HG03342 (cell line): ENCODE measurements at regions not wholly inside any gene's neighbourhood (a gene's known extent, or its start where the extent isn't known, plus 50 kb on each side); places are given as distances from the start of the nearest gene placed in this dataset.
"Not testable (repeated sequence)": the region's sequence is repeated elsewhere in the genome, so short reads cannot be mapped to it uniquely, and the experiment has no call there.

Experiments used
- ATAC-seq: cut with Tn5 transposase; IDR thresholded peaks from one replicate; pipeline ENCODE4 v1.9.1; 2021; ENCODE audit warnings: mild to moderate bottlenecking, moderate library complexity; ENCODE audit not compliant: unreplicated experiment

DNA sequence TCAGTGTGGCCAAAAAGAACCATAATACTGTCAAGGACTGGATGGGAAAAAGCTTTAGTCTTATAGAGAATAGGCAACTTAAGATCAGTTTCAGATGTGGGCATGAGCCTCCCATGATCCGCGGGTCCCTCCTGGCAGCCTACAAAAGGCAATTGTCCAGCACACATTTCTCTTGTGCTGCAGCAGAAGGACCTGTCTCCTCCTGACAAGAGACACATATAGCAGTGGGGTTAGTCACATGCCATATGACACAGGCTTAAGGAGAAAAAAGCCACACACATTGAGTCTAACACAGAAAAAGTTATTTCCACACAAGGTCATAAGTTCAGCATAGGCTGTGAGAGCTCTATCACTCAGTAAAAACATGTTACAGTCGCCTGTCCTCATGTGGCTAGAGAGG lies 1378.7 kb upstream of the PRR20A start:
- no peak for ATAC-seq

DNA sequence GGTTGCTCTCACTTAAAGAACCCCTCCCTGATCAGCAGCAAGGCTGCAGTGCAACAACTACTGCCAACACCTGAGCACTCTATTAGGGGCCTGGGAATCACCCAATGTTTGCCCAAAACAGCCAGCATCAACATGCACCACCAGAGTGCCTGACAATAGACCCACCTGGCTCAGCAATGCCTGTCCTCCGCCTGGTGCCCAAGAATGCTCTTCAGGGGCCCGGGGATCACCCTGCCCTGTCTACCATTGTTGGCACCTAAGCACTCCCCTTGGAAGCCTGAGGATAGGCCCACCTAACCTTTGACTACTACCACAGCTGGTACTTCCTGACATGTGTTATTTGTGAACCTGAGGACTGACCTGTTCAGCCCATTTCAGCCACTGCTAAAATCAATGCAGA lies 1363.1 kb upstream of the PRR20A start:
- ATAC-seq = no peak

DNA sequence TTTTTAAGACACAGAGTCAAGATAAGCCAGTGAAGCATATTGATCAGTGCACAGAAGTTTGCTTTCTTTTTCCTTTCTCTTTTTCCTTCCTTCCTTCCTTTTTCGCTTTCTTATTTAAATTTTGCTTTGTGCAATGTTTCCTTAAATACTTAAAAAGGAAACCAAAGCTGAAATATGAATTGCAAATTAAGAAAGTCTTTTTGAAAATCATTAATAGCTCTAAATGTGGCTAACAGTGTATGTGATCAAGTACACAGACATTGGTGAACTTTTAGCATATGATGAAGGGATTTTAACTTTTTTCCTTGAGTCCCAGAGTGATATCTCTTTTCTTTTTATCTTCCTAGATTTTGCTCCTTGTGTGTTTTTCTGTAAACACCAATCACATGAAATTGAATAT lies 1356.9 kb upstream of the PRR20A start:
- ATAC-seq = no peak

- ATAC-seq = no peak
Observed at GRCh38 chr13:55788548-55788947, 1352.2 kb upstream of the PRR20A start.

DNA sequence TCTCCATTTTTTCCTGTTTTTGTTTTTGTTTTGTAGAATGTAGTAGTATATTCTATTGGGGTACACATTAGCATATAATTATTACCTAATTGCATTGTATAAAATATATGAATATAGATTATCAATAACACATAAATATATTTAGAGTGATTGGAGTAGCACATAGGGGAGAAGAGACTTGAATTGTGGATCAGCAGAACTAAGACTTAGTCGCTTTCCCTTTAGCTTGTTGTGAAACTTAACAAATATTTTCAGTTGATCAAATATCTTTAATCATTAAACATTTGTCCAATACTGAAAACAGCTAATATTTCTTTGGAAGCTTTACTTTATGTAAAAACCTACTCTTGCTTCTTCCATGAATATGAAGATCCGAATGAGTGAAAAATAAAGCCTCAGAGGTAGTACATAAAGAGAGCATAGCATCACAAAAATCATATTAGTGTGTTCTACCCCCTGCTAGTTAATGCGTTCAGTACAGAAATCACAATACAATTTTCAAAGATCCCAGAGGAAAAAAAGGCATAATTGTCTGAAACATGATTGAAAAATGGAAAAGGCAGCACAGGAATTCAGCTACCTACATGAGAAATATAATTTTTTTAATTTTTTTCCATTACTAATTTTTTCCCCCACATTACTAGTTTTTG lies 1348.0 kb upstream of the PRR20A start:
- ATAC-seq = no peak

- ATAC-seq = no peak
Observed at GRCh38 chr13:55815458-55816033, 1325.2 kb upstream of the PRR20A start.

DNA sequence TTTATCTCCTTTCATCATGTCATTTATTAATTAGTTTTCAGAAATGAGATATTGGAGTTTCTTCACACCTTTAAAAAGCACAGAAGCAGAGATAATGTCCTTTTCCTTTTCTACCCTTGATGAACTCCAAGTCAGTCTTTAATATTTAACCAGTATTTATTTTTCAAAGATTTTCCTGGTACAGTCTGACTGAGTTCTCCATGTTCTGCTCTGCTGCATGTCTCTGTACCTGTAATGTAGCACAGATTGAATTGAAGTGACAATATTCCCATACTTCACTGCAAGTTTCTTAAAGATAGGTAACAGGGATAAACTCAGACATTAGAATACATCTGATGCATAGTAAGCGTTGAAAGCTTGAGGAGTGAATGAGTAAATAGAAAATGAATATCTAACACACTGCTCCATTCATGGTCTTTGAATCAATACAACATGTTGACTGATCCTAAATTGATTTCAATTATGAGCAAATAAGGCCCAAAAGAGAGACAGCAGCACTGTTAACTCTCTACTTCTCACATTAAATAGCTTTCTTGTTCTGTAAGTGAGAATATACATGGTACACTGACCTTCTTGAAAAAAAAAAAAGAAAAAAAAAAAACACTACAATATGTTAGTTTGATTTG lies 1323.6 kb upstream of the PRR20A start:
- ATAC-seq = no peak

DNA sequence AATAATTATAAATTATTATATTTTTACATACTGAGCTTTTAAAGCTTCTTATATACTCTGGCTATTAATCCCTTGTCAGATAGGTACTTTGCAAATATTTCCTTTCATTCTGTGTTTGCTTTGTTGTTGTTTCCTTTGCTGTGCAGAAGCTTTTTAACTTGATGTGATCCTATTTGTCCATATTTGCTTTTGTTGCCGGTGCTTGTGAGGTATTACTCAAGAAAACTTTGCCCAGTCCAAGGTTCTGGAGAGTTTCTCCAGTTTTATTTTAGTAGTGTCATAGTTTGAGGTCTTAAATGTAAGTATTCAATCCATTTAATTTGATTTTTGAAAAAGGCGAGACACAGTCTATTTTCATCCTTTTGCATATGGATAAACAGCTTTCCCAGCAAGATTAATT lies 1319.9 kb upstream of the PRR20A start:
- ATAC-seq = no peak

GRCh38 chr13:55869648-55870047 lies 1271.1 kb upstream of the PRR20A start:
- no peak for ATAC-seq

GRCh38 chr13:55887561-55887960 lies 1253.2 kb upstream of the PRR20A start:
- ATAC-seq = no peak

DNA sequence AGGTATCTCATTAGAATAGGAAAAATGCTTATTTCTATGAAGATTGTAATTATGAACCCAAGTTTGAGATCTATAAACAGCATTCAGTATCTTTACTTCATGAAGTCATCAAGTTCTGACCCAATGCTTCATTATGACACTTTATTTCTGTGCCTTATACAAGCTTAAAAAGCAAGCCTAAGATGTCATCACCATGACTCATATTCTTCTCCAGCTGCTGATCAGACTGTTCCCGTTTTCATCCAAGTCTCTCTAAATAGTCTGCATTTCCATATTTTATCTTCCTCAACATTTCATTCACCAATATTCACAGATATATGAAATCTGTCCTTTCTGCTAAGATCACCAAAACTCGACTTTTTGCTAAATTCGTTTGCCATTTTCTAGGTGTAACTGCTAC lies 1247.2 kb upstream of the PRR20A start:
- ATAC-seq = no peak

DNA sequence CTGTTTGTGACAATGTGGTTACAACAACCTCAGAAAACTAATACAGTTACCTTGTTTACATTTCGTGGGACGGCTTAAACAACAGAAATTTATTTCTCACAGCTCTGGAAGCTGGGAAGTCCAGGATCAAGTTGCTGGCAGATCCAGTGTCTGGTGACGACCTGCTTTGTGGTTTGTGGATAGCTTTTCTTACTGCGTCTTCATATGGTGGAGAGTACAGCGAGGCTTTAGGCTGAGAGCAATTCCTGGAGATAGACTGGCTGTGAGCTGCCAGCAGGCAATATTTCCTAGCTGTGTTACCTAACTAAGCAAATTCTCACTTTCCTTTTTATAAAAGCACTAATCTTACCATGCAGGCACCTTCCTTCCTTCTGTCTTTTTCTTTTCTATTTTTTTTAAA lies 1203.5 kb upstream of the PRR20A start:
- ATAC-seq = no peak

DNA sequence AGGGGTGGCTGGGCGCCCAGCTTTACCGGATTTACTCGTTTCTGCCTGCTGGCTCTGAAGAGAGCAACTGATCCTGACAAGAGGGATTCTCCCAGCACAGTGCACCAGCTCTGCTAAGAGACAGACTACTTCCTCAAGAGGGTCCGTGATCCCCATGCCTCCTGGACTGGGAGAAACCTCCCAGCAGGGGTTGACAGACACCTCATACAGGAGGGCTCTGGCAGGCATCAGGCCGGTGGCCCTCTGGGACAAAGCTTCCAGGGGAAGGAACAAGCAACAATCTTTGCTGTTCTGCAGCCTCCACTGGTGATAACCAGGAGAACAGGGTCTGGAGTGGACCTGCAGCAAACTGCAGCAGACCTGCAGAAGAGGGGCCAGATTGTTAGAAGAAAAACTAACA lies 1192.5 kb upstream of the PRR20A start:
- ATAC-seq = no peak

DNA sequence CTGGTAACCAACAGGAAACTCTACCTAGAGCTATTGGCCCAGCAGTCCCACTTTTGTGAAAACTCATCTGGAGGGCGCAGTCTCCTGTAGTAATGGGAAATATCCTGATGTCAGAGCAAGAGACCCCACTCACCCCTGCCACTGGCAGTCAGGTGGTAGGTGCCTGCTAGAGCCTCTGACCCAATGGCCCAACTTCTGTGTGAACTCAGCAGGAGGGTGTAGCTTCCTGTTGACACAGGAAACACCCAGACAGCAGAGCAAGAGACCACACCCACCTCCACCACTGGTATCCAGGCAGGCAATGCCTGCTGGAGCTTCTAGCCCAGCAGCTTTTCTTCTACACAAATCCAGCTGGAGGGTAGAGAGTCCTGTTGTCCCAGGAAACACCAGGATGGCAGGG lies 1176.8 kb upstream of the PRR20A start:
- no peak for ATAC-seq

DNA sequence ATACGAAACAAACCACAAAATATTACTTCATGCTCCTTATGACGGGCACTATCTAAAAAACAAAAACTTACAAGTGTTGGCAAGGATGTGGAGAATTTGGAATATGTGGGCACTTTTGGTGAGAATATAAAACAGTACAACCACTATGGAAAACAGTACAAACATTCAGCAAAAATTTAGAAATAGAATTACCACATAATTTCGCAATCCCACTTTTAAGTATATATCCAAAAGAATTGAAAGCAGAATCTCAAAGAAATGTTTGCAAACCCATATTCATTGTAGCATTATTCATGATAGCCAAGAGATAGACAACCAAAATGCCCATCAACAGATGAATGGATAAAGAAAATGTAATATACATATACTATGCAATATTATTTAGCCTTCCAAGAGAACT lies 1173.7 kb upstream of the PRR20A start:
- no peak for ATAC-seq

DNA sequence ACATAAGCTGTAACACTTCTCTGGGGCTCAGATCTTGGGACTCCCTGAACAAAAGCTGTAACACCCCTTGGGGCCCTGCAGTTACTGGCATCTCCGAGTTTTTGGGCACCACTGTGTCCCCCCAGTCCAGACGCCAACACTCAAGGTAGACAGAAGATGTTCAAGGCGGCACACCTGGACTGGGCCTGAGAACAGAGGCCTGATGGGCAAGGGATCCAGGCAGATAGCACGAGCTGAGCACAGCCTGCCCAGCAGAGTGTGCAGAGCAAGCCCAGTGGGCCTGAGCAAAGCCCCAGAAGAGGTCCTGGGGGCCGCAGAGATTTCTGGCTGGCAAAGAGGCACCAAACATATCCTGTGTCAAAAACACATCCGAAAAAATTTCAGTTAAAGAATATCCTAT lies 1163.3 kb upstream of the PRR20A start:
- ATAC-seq = no peak

DNA sequence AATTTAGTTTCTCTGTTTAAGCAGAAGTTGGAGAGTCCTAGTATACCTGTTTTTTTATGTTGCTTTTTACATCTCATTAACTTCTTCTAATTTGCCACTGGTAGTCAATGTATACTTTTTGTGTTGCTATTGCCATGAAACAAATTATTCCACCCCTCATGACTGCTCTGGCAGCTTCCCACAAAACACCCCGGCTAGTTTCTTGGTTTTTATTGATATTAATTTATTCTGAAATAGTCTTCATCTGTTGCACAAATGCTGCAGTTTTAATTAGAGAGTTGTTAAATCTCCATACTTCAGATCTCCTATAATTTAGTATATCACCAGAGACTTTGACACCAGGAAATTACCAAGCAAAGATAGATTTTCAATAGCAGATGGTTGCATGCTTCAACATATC lies 1159.3 kb upstream of the PRR20A start:
- no peak for ATAC-seq

DNA sequence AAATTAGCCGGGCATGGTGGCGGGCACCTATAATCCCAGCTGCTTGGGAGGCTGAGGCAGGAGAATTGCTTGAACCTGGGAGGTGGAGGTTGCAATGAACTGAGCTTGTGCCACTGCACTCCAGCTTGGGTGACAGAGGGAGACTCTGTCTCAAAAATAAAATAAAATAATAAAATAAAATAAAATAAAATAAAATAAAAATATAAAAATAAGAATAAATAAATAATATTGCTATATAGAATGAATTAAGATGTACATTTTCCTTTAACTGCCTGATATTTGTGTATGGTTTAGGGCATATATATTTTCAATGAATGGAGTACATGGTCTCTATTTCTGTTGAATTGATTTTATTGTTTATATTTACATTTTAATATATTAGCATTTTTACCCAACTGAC lies 1156.7 kb upstream of the PRR20A start:
- ATAC-seq = not testable (repeated sequence)

- no peak for ATAC-seq
Observed at GRCh38 chr13:55990631-55991030, 1150.1 kb upstream of the PRR20A start.

- no peak for ATAC-seq
Observed at GRCh38 chr13:55991666-55992065, 1149.1 kb upstream of the PRR20A start.

DNA sequence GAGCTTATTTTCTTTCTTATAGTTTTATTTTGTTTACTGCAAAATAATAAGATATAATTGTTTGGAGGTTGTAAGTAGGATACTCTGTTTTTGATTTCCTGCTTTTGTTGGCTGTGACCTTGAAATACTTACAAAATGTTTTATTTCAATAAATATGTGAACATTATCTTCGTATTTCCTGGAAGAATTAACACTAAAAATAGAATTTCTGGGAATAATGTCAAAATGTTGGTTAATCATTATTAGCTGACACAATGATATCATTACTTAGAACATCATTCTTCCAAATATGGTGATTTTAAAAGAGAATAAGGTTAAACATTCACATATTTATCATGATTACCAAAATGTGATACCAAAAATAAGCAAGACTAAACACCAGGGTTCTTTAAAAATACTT lies 1148.6 kb upstream of the PRR20A start:
- no peak for ATAC-seq

- no peak for ATAC-seq
Observed at GRCh38 chr13:55999709-56000108, 1141.0 kb upstream of the PRR20A start.

DNA sequence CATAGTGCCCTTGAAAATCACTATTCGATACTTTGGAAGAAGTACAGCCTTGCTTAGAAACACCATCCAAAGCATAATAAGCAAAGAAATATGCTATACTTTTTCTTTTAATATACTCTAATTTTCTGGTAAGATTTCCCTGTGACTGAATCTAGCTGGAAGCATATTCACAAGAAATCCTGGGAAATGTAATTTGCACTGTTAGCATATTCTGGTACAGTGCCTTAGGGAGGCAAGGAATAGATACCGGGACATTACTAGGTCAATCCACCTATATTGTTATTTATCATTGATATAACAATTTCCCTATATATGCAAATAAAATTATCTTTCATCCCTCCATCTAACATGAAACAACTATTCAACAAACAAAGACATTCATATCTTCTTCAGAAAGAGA lies 1131.3 kb upstream of the PRR20A start:
- no peak for ATAC-seq
